GM19467 (cell line): ENCODE measurements at regions not wholly inside any gene's neighbourhood (a gene's known extent, or its start where the extent isn't known, plus 50 kb on each side); places are given as distances from the start of the nearest gene placed in this dataset.
"Not testable (repeated sequence)": the region's sequence is repeated elsewhere in the genome, so short reads cannot be mapped to it uniquely, and the experiment has no call there.

Experiments
- ATAC-seq: cut with Tn5 transposase; IDR thresholded peaks from one replicate; pipeline ENCODE4 v1.9.1; 2021; ENCODE audit warnings: mild to moderate bottlenecking, moderate library complexity; ENCODE audit not compliant: unreplicated experiment

DNA sequence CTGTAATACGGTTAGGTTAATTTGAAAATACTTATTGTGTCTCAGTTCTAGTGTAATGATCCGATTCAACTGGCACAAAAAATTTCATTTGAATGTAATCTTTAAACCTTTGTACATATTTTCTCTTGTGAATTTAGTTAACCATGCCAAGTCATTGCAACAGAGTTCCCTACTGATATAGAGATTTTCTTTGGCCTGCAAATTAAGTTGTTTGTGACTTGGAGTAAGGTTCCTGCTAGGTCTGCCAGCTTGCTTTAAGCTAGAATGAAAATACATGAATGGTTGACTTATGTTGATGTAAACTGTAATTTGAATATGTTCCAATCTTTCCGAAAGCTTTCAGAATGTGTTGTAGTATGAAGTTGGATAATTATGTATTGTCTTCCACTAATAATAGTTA lies 1004.1 kb upstream of the EDIL3 start:
- ATAC-seq, result no peak

GRCh38 chr5:85392309-85392708 lies 1007.6 kb upstream of the EDIL3 start:
- ATAC-seq, result not testable (repeated sequence)

GRCh38 chr5:85395526-85395925 lies 1010.8 kb upstream of the EDIL3 start:
- ATAC-seq, result no peak

GRCh38 chr5:85397451-85397850 lies 1012.8 kb upstream of the EDIL3 start:
- no peak for ATAC-seq

DNA sequence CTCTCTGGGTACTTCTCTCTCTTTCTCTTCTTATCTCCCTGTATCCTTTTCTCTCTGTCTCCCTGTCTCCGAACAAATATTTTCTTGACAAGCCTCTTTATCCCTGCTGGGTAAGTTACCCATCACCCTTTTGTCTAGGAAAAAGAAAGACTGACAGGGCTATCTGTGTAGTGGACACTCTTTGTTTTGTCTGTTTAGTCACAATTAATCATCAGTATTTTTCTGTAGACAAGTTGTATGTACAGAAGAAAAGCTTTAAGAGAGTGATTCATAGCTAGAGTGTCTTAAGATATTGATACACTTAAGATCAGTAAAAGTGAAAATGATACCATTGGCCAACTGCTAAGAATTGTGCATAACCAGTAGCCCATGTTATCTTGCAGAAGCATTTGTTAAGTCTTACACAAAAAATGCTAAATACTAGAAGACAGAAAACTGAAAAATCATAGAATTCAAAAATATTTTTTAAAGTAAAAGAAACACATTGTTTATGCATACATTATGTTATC lies 1043.8 kb upstream of the EDIL3 start:
- ATAC-seq, result no peak

DNA sequence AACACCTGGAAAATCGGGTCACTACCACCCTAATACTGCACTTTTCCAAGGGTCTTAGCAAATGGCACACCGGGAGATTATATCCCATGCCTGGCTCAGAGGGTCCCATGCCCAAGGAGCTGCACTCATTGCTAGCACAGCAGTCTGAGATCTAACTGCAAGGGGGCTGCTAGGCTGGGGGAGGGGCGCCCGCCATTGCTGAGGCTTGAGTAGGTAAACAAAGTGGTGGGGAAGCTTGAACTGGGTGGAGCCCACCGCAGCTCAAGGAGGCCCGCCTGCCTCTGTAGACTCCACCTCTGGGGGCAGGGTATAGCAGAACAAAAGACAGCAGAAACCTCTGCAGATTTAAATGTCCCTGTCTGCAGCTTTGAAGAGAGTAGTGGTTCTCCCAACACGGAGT lies 1047.0 kb upstream of the EDIL3 start:
- not testable (repeated sequence) for ATAC-seq

GRCh38 chr5:85441156-85441555 lies 1056.5 kb upstream of the EDIL3 start:
- no peak for ATAC-seq

DNA sequence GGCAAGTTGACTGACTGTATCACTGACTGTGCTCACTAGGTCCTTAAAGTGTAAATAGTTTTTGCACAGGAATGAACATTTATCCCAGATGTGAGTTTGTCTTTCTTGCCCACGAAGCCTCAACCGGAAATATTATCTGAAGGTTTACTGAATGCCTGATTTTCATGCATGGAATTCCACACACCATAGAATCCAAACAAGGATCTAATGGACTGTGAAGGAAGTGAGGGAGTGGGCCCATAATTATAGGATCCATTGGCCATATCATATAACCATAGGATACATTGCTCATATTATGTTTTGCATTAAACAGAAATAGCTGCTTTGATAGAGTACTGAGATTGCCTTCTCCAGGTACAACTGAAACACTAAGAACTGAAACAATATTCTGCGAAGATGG lies 1057.2 kb upstream of the EDIL3 start:
- no peak for ATAC-seq

- ATAC-seq, result no peak
Observed at GRCh38 chr5:85452322-85453025, 1067.8 kb upstream of the EDIL3 start.

DNA sequence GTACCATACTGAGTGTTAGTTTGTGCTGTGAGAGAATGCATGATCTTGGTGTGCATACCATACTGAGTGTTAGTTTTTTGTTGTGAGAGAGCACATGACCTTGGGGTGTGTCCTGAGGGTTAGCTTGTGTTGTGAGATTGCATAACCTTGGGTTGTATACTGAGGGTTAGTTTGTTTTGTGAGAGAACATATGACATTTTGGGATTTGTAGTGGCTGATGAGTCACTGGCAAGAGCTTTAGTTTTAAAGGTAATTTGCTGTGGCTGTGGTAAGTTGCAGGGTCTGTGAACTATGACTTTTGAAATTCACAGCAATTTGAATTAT lies 1068.3 kb upstream of the EDIL3 start:
- ATAC-seq, result no peak

DNA sequence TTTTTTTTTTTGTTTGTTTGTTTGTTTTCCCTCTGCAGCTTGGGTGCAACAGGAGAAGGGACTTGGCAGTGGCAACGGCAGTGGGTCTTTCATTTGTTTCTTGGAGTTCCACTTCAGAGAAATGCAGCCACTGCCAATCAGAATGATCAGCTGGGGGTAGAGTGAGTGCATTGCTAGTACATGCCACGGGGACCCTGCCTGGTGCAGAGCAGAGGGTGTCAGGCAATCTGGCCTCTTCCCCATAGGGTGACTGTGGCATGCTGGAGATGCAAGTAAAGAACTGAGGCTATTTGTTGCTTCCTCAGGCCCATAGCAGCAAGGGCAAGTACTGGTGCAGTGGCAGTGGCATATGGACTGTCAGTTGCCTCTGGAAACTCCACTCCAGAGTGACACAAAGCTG lies 1073.6 kb upstream of the EDIL3 start:
- ATAC-seq, result no peak

DNA sequence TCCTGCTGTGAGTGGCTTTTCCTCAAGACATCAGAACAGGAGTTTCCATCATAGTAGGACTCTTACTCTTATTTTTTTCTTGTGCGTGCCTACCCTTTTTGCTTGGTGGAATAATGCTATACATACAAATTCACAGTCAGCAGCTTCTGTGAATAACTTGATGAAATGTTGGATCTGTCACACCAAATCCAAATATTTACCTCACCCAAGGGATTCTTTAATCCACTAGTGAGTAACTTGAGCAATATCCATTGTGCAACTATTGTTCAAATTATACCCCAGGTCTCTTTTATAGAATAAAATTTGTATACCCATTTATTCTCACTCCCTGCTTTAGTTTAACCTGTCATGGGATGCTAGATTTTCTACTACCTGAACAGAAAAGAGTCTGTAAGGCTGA lies 1078.3 kb upstream of the EDIL3 start:
- no peak for ATAC-seq

DNA sequence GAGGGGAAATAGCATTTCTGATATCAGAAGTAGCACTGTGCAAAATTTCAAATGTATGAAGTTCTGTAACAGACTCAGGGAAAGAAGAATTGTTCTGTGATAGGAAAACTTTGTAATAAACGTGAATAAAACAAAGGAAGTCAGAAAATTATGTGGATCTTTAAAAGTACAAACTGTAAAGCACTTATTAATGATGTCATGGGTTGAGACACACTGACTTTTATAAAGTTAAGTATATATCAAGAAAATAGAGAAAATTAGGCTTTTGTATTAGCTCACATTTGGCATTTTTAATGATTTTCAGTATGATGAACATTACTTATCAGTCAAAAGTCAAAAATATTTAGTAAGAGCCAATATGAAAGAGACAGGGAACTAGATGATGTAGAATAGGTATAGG lies 1081.7 kb upstream of the EDIL3 start:
- no peak for ATAC-seq

DNA sequence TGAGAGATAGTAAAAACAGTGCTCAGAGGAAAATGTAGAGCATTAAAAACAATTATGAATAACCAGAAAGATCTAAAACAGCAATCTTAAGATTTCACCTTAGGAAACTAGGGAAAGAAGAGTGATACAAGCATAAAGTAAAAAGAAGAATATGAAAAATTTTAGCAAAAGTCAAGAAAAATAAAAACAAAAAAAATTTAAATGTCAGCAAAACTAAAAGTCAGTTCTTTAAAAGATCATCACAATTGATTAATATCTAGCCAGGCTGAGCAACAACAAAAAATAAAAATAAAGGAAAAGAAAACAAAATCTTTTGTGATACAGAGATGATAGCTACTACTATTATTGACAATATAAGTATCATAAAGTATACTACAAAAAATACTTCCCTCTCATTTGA lies 1088.1 kb upstream of the EDIL3 start:
- no peak for ATAC-seq

- ATAC-seq, result not testable (repeated sequence)
Observed at GRCh38 chr5:85475151-85475550, 1090.5 kb upstream of the EDIL3 start.

- ATAC-seq, result no peak
Observed at GRCh38 chr5:85476617-85477016, 1091.9 kb upstream of the EDIL3 start.

GRCh38 chr5:85479849-85480248 lies 1095.2 kb upstream of the EDIL3 start:
- no peak for ATAC-seq

- no peak for ATAC-seq
Observed at GRCh38 chr5:85484982-85485574, 1100.4 kb upstream of the EDIL3 start.

DNA sequence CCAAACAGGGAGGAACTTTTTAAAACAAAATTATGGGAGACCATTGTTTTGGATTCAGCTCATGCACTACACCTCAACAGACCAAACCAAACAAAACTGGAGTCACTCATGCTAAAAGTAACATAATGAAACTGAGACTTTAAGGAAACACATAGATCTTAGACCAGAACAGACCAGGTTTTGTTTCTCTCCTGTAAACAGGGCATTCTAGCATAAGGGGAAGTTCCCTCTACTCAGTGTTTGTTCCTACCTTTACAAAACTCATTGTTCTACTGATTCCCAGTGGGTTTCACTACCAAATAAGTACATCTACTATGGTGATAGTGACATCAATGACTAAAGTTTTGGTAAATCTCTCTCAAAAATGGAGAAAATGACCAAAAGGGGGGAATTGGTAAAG lies 1103.6 kb upstream of the EDIL3 start:
- ATAC-seq, result no peak

- ATAC-seq, result no peak
Observed at GRCh38 chr5:85500869-85501268, 1116.2 kb upstream of the EDIL3 start.

- ATAC-seq, result no peak
Observed at GRCh38 chr5:85512896-85513295, 1104.8 kb upstream of the COX7C start.

DNA sequence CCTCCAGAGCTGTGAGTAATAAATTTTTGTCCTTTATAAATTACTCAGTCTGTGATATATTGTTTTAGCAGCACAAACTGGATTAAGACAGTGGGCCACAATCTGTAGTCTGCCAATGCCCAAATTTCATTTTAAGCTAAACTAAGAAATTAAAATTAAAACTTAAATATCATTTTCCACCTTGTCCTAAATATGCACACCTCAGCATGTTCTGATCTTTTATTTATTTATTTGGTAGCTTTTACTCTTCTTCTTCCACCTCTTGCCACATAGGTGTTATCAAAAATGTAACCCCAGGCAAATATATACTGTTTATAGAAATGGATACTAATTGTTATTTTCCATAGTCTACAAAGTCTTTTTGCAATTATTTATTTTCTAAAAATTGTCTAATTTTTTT lies 1102.2 kb upstream of the COX7C start:
- no peak for ATAC-seq

DNA sequence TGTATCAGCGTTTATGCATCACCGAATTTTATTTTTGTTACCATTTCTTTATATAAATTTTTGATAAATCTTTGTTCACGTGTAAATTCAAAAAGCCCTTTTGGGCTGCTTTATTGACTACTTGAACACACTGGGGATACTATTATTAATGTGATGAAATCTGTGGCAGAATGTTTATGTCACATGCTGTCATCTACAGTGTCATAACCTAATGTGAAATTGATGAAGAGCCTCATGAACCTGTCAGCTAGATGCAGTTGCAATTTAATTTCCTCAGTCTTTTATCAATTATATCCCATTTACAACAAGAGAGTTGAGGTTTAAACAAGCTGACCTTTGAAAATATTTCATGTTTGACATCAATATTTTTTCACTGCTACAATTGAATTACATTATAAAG lies 1100.4 kb upstream of the COX7C start:
- no peak for ATAC-seq
